HG02642 (cell line): ENCODE measurements at regions not wholly inside any gene's neighbourhood (a gene's known extent, or its start where the extent isn't known, plus 50 kb on each side); places are given as distances from the start of the nearest gene placed in this dataset.

Experiments used
- ATAC-seq: cut with Tn5 transposase; IDR thresholded peaks from one replicate; pipeline ENCODE4 v1.9.1; 2021; ENCODE audit warnings: mild to moderate bottlenecking; ENCODE audit not compliant: unreplicated experiment, poor library complexity

DNA sequence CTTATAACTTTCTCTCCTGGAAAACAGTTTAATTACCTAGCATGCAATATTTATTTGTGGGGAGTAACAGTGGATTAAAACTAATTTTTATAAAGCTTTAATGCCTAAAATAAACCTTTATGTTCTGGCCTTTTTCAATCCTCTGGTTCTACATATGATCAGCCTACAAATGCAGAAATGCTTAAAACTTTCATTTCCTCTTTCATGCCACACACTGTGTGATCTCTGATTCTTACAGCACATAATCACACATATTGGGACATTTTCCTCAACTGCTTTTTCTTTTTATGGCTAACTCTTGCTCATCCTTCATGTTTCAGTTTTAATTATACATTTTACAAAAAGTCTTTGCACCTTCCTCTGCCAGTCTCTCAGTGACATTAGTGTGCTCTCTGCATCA lies 910.8 kb upstream of the SLITRK6 start:
- no peak for ATAC-seq

- no peak for ATAC-seq
These were observed 911.7 kb upstream of the SLITRK6 start for GRCh38 chr13:86710896-86711295.

- no peak for ATAC-seq
These were observed 915.3 kb upstream of the SLITRK6 start for GRCh38 chr13:86714495-86714894.

GRCh38 chr13:86725105-86725504 lies 925.9 kb upstream of the SLITRK6 start:
- no peak for ATAC-seq

DNA sequence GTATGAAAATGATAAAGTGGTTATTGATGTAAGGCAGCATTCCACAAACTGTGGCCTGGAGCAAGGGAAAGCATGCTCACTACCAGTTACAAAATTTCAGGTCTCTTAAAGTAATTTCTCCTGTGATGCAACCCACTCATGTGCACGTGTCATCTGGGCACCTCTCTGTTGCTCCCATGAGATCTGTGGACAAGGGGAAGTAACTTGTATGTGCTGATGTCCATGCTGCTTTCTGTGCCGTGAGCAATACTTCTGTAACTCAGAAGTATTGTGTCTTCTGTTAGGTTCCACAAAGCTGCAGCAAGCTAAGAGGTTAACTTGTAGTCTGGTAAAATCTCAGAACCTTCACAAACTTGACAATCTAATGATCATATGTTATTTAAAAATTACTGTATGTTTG lies 930.0 kb upstream of the SLITRK6 start:
- ATAC-seq, result no peak

DNA sequence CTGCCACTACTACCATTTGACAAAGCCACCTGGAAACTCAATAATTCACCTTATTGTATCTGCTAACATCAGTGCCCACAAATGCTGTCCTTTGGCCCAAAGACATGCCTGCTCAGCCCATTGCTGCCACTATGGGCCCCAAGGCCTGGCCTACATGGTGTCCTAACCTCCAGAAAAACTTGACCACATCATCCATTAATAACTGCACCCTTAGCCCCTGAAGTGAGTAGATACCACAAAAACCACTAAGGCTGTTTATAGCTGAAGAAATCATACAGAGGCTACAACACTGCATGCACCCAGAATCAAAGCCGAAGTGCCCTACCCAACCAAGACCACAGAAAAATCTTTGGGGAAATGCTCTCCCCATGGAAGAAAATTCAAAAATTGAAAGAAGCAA lies 932.8 kb upstream of the SLITRK6 start:
- no peak for ATAC-seq

DNA sequence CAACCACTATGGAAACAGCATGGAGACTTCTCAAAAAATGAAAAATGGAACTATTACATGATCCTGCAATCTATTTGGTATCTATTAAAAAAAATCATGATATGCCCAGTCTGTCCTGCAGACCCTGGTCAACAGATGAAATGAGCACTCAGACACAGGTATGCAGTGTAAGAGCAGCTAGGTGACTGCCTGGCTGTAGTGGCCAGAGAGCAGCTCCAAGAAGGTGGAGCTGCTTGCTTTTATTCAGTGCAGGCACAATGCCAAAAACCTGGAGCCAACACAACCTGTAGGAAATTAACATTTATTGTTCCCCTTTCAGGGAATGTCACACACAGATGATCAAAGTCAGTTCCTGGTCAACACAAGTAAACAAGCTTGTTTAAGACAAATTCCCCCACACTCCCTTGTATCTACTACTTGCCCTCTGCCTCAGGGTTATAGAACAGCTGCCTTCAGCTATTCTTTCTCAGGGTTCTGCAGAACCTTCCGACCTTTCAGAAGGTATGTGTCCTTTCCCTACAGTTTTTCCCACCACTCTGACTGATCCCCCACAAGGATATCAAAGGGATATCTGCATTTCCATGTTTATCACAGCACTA lies 933.7 kb upstream of the SLITRK5 start:
- no peak for ATAC-seq

GRCh38 chr13:86741762-86742285 lies 929.3 kb upstream of the SLITRK5 start:
- ATAC-seq, result no peak

DNA sequence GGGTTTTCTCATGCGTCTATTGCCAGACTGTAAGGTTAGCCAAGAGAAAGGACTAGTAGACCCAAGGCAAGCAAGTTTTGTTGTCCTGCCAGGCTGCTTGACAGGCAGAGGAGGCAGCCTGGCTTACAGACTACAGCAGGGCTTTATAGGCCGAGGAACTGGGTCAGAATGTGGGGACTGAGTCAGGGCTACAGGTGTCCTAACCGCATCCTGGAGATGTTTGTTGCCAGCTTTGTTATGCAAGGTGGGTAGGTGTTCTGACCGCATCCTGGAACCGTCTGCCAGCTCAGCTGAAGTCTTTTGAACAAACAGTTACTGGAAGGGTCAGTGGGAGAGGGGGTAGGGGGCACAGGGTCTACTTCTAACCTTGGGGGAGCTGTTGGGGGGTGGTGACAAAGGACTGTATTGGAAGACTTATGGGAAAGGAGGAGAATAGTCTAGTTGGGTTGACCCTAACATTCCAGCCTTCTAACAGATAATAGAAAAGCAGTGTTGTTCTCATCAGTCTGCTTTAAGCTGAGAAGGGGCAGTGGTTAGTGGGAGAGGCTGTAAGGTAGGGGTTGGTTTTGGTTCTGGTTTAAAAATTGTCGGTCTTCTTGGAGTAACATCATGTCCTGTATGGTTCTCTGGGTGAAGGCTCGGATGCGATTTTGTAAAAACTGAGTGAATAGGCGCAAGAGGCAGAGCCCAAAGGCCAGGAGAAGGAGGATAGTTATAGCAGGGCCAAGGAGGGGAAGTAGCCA lies 913.8 kb upstream of the SLITRK5 start:
- no peak for ATAC-seq

- no peak for ATAC-seq
These were observed 913.1 kb upstream of the SLITRK5 start for GRCh38 chr13:86758116-86758515.

- ATAC-seq, result no peak
These were observed 910.6 kb upstream of the SLITRK5 start for GRCh38 chr13:86760620-86761019.

GRCh38 chr13:86765462-86765861 lies 905.7 kb upstream of the SLITRK5 start:
- no peak for ATAC-seq

- no peak for ATAC-seq
These were observed 882.6 kb upstream of the SLITRK5 start for GRCh38 chr13:86788616-86789015.

DNA sequence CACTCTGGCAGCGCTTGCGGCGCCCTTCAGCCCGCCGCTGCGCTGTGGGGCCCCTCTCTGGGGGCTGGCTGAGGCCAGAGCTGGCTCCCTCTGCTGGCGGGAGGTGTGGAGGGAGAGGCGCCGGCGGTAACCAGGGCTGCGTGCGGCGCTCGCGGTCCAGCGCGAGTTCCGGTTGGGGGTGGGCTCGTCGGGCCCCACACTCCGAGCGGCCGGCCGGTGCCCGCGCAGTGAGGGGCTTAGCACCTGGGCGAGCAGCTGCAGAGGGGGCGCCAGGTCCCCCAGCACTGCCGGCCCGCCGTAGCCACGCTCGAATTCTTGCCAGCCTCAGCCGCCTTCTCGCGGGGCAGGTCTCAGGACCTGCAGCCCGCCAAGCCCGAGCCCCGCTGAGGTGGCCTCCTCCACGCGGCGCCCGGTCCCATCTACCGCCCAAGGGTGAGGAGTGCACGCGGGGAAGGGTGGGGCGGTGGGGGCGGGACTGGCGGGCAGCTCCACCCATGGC lies 879.0 kb upstream of the SLITRK5 start:
- ATAC-seq, result no peak

DNA sequence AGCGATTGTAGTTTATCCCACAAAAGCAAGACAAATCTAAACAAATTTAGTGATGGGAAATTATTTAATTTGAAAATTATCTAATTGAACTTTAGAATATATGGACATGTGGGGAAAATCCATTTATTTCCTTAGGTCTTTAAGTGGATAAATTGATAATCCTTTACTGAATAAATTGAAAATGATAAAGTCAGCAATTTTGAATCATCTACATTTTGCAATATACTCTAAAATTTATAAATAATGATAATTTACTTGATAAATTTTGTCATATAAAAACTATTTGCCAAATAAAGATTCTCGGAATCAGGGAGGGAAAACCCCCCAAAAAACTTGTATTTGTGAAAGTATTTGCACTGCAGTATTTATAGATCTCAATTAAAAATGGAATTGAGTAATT lies 875.3 kb upstream of the SLITRK5 start:
- no peak for ATAC-seq

GRCh38 chr13:86810361-86810760 lies 860.8 kb upstream of the SLITRK5 start:
- no peak for ATAC-seq

- no peak for ATAC-seq
These were observed 858.0 kb upstream of the SLITRK5 start for GRCh38 chr13:86813198-86813597.

DNA sequence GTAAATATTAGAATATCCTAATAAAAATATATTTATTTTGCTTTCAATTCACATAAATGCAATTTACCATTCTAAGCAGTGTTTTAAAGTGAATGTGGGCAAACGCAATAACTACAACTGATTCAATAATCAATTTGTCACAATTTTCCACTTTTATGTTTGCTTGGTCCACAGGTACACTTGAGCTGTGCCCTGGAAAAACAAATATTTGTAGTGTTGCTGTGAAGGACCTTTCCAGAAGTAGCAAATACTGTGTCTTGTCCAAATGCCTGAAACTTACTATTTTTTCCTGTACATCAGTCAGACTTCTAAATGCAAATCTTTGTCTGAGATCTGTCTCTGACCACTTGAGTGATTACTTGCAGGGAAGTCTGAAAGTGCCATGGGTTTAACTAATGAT lies 845.8 kb upstream of the SLITRK5 start:
- no peak for ATAC-seq

DNA sequence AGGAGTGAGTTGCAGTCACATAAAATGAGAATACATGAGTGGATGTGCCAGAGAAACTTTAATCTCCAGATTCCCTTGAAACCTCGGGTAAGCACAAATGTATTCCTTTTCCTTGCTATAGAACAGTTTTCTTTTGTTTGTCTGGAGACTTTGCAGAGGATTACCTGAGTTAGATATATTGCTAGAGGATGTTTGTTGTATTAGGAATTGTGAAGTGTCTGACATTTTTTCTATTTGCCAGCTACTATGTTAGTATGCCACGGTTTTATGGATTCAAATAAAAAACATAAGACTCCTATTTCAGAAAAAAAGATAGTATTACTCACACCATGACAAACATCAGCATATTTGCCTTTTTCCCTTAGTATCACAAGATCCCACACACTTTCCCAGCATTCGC lies 844.9 kb upstream of the SLITRK5 start:
- no peak for ATAC-seq

GRCh38 chr13:86830046-86830445 lies 841.1 kb upstream of the SLITRK5 start:
- ATAC-seq, result no peak

GRCh38 chr13:86831084-86831483 lies 840.1 kb upstream of the SLITRK5 start:
- ATAC-seq, result no peak
